NK-92 treated with Interleukin-12 subunit alpha and Interleukin-12 subunit beta, amount 100 ng/mL, for 24 hours (cell line): ENCODE measurements at regions not wholly inside any gene's neighbourhood (a gene's known extent, or its start where the extent isn't known, plus 50 kb on each side); places are given as distances from the start of the nearest gene placed in this dataset.
"Not testable (repeated sequence)": the region's sequence is repeated elsewhere in the genome, so short reads cannot be mapped to it uniquely, and the experiment has no call there.

Experiments
- DNase-seq: peaks from one replicate; lab custom pipeline; 2025; lab: John Stamatoyannopoulos, UW

DNA sequence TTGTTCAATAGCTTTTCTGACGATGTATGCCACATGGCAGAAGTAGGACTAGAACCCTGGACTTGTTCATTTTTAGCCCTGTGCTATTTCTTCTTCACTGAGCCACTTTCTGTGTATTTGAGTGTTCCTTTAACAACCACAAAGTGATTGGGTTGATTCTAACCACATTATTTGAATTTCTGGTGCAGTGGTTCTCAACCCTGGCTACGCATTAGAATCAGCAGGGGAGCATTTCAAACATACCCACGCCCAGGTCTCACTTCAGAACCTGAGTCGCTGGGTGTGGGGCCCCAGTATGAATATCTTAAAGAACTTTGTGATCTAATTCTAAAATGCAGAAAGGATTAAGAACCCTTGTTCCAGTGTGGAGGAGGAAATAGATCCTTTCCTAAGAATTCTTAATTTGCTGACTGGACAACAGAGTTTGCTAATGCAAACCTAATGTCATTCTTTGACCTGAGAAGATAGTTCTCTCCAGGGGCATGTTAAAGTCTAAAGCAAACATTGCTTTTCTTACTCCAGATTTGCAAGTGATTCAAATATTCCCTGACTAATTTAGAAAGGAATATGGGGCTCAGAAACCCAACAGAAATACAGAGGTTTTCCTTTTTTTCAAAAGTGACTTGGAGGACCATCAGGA is 75.4 kb upstream of the GDNF start:
- DNase-seq: no peak

DNA sequence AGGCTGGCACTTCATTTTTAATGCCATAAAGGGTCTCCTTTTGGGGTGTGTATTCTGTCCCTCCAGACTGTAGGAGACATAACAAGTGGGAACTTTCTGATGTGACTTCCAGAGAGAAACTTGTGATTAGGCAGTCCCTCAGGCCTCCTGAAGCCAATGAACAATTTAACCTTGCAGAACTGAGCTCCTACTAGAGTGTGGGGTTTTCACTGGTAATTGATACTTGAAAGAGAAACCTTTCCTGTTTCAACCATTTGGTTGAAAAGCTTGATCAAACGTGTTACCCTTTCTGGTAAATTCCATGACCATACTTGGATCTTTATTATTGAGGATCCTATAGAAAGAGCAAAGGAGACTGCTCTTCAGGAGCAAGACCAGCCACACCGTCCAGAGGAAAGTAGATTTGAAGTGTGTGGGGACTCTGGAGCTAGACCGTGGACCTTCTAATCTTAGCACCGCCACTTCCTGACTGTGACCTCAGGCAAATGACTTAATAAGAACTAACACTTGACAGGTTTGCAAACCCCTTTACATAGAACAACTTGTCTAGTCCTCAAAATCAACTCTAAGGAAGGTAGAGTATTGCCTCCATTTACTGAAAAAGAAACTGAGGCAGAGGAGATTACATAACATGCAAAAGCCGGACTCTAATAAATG is 69.9 kb upstream of the GDNF start:
- DNase-seq: not testable (repeated sequence)

DNA sequence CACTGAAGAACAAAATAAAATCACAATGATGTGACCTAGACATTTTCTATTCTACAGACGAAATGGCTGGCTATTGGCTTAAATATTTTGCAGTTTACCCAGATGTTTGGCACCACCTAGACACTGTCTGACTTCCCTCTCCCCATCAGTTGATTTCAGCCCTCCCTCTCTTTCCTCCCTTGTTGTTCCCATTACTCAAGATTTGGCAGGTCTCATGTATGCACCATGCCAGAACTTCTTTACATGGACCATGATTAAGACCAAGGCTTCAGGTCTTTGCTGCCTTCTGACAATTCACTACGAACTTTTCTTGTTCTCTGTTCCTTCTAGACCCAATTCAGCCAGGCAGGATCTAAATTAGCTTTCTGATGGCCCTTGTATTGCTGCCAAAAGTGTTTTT is 66.6 kb upstream of the GDNF start:
- DNase-seq: no peak

DNA sequence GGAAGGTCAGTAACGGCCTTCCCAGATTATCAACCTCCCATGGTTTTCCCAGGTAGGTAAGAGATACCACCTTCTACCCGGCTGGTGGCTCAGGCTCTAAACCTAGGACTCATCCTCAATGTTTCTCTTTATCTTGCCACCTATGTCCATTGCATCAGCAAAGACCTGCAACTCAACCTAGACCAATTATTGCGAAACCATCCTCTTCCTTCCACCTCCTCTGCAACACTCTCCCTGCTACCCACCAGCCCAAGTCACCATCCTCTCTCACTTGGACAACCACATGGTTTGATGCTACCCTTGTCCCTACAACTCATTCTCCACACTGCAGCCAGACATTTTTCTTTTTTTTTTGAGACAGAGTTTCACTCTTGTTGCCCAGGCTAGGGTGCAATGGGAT is 65.4 kb upstream of the GDNF start:
- peak; percentile 19 for DNase-seq

DNA sequence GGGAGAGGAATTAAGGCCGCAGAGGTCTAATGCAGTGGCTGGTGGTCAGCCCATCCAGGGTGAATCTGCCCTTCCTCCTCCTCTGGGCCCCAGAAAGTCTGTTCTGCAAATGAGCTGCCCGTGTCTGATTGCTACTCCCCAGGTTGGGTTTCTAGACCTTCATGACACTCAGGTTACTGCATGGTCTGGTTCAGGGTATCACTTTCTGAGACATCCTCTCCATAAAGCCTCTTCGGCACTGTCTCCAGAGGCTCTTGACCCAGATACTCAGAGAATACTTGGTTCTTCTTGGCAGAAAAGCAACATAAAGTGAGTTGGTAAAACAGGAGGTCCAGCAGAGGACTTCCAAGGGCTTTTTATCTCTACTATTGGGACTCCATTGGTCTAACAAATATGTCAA is 62.5 kb upstream of the GDNF start:
- no peak for DNase-seq

DNA sequence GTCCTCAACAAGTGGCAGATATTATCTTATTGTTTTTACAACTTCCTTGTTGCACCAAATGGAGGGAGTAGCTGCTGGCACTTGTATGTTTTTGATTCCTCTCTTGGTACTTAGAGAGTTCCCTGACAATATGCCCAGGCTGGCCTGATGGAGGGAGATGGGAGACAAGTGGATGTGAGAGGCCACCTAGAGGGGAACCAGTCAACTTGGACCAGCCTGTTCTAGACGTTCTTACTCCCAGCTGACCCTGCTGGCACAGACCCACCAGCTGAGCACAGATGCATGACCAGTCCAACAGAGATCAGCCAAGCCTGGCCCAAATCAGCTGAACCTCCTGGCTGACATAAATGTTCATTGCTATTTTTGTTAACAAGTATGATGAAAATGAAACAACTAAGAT is 60.9 kb upstream of the GDNF start:
- no peak for DNase-seq

DNA sequence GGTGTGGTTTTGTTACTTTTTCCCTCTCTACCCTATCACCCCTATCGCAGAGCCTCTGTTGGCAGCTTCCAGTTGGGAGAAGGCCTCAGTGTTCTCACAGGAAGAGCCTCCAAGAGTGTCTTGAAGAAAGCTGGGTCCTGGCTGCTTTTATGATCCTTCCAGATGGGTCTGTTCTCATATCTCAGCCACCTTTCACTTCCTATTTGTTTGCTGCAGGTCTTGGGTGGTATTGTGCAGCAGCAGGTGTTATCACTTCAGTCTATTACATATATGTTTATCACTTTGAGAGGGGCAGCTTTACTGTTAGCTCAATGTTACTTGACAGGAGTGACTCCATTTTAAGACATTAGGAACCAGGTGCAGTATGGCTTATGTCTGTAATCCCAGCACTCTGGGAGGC is 59.2 kb upstream of the GDNF start:
- no peak for DNase-seq

DNA sequence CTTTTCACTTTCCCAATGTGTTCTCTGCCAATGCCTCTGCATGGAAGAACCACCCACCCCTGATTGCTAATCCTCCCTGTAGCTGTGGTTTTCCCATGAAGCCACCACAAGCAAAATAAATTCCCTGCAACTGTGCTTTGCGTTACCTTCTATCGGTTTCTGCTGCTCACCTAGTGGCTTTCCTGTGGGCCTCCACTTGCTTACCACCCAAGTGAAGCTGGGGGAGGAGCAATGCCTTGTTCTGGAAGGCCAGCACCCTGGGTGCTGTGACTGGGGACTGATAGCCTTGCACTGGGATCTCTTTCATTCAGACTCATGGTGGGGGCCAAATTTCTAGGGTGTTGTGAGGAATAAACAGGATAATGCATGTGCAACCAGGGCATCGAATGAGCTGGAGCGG is 56.3 kb upstream of the GDNF start:
- no peak for DNase-seq

DNA sequence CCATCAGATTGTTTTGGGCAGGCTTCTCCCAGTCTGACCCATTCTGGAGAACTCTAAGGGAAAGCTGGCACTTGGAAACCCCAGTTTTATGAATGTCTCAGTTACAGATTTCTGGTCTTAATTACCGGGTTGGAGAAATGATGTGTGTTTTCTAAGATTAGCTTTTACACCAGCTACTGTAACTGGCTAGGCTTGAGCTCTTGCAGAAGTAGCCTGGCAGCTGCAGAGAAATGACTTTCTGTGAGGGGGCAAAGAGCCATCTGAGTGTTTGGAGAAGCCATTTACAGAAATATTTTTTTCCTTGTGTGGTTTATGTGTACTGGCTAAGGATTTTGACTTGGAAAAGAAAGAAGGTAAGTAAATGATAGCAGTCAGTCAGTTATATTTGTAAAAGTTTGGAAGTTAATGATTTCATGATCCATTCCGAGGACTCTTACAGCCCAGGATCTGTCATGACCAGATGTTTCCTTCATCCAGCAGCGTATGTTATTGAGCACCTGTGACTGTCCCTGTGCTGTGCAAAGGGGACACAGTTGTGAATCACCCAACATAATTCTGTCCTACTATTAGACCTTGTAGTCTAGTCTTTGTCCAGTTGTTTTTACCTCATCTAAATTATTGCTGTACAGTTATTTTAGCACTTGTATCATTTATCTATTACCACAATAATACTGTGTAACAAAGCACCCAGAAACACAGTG is 53.7 kb upstream of the GDNF start:
- DNase-seq: no peak

DNA sequence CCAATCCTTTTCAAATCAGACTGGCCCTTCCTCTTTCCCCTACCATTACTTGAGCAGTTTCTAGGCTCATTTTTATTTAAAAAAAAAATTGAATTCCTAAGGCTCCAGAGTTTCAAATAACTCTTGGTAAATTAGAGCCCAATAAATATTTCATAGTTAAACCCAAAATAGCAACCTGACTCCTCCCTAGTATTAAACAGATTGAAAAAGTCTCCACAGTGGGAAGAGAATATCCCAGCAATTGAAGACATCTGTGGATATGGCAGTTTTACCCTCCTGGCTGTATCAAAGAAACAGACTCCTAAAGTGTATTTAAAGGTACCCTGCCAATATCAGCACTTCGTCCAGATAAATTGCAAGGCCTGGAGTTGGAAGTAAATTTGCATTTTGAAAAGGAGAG is 52.7 kb upstream of the GDNF start:
- no peak for DNase-seq

DNA sequence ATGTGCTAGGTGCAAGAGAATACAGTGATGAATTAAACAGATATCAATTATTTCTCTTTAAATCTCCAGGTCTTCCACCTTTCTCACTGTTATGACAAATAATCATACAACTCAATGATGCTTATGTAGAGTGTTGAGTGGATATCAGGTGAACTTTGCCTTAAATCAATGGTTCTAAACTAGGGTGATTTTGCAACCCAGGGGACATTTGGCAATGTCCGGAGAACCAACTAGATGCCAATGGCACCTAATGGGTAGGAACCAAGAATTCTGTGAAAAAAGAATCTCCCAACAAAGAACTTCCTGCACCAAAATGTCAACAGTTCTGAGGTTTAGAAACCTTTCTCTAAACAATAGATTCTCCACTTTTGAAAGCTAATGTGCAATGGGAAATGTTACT is 52.0 kb upstream of the GDNF start:
- no peak for DNase-seq

DNA sequence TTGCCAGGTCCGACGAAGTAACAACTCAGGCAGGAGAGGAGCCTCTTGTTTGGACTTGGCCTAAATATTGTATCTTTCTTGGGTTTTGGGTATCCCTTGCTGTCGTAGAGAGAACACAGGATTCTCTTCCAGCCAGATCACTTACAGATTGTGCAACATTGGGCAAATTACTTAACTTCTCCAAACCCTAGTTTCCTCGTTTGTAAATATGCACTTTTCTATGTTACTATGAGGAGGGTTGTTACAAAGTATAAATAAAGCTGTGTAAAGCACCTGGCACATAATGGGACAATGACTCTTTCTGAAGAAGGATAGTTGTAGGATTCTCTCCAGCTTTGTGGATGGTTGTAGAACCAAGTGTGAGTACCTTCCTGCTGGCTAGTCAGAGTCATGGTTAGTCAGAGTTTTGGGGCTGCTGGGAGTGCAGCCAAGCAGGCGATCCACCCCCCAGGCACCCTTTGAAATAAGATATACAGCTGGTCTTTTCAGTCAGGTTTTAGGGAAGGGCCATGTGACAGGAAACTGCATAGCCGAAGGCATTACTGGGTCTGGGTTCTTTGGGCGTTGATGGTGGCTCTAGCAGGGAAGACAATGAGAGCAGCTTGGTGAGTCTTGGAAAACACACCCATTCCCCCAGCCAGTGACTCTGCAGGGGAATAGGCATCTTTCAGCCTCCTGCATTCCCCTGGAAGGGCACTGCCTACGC is 49.9 kb upstream of the GDNF start:
- DNase-seq: no peak
